ENCODE measurements at regions not wholly inside any gene's neighbourhood (a gene's known extent, or its start where the extent isn't known, plus 50 kb on each side); places are given as distances from the start of the nearest gene placed in this dataset.

DNA sequence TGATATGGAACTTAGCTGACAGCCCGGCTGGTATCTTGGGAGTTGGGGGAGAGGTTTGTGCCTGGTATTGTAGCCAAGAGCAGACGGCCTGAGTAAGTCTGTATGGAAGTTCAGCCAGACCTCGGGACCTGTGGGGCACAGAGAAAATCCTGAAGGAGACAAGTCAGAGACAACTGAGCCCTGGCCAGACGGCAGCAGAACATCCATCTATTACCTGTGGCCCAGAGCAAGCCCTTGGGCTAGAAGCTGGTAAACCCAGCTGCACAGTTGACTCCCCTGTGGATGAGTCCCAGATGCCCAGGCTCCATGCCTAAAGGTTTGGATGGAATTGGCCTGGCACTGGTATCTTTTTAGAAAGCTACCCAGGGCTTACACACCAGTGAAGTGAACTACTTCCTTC, 70.4 kb upstream of the DLG1 start:
- TF ChIP-seq POLR2A (IDR thresholded peaks at IDR 0.05) (no peak), CTCF (IDR thresholded peaks at IDR 0.05) (no peak)
